HG03135 (cell line): ENCODE measurements at regions not wholly inside any gene's neighbourhood (a gene's known extent, or its start where the extent isn't known, plus 50 kb on each side); places are given as distances from the start of the nearest gene placed in this dataset.
A peak's percentile ranks its signal among the peaks of the same experiment; 100 is the strongest.

Experiments used
- ATAC-seq: cut with Tn5 transposase; IDR thresholded peaks from one replicate; pipeline ENCODE4 v1.9.1; 2021; ENCODE audit warnings: mild to moderate bottlenecking, moderate library complexity; ENCODE audit not compliant: unreplicated experiment

- no peak for ATAC-seq
Observed at GRCh38 chr2:8016688-8017087, 665.2 kb upstream of the ID2 start.

GRCh38 chr2:8018956-8019355, 662.9 kb upstream of the ID2 start:
- ATAC-seq: no peak

GRCh38 chr2:8019934-8020333, 661.9 kb upstream of the ID2 start:
- no peak for ATAC-seq

- no peak for ATAC-seq
Observed at GRCh38 chr2:8021921-8022320, 659.9 kb upstream of the ID2 start.

- peak; percentile 93 for ATAC-seq
Observed at GRCh38 chr2:8022908-8023640, 658.8 kb upstream of the ID2 start.

GRCh38 chr2:8024506-8024905, 657.4 kb upstream of the ID2 start:
- ATAC-seq: no peak

GRCh38 chr2:8026381-8026780, 655.5 kb upstream of the ID2 start:
- no peak for ATAC-seq

- ATAC-seq: no peak
Observed at GRCh38 chr2:8027387-8027786, 654.5 kb upstream of the ID2 start.

GRCh38 chr2:8028036-8028435, 653.8 kb upstream of the ID2 start:
- ATAC-seq: no peak

- ATAC-seq: no peak
Observed at GRCh38 chr2:8028436-8028835, 653.4 kb upstream of the ID2 start.

GRCh38 chr2:8028981-8029380, 652.9 kb upstream of the ID2 start:
- no peak for ATAC-seq

GRCh38 chr2:8030573-8031303, 651.1 kb upstream of the ID2 start:
- ATAC-seq: no peak

GRCh38 chr2:8031370-8031769, 650.5 kb upstream of the ID2 start:
- ATAC-seq: no peak

- ATAC-seq: no peak
Observed at GRCh38 chr2:8033546-8034096, 648.2 kb upstream of the ID2 start.

- no peak for ATAC-seq
Observed at GRCh38 chr2:8036366-8036765, 645.5 kb upstream of the ID2 start.

- no peak for ATAC-seq
Observed at GRCh38 chr2:8039732-8040131, 642.1 kb upstream of the ID2 start.

GRCh38 chr2:8043295-8043694, 638.6 kb upstream of the ID2 start:
- no peak for ATAC-seq

- no peak for ATAC-seq
Observed at GRCh38 chr2:8044046-8044594, 637.7 kb upstream of the ID2 start.

GRCh38 chr2:8045081-8045614, 636.7 kb upstream of the ID2 start:
- no peak for ATAC-seq

GRCh38 chr2:8046849-8047248, 635.0 kb upstream of the ID2 start:
- ATAC-seq: no peak

- no peak for ATAC-seq
Observed at GRCh38 chr2:8049176-8049575, 632.7 kb upstream of the ID2 start.
